ENCODE measurements at regions not wholly inside any gene's neighbourhood (a gene's known extent, or its start where the extent isn't known, plus 50 kb on each side); places are given as distances from the start of the nearest gene placed in this dataset.
A peak's percentile ranks its signal among the peaks of the same experiment; 100 is the strongest.
"Not testable (repeated sequence)": the region's sequence is repeated elsewhere in the genome, so short reads cannot be mapped to it uniquely, and the experiment has no call there.

GRCh38 chr4:188714907-188715306 is 575.7 kb downstream of the TRIML1 start:
- Mint-ChIP-seq H3K27me3 (no peaks in the 10 kb centered on the region), H3K4me1 (ENCODE audit: low read depth in 2 of 2) (no peaks in the 10 kb centered on the region), H3K9me3 (peaks cover 11% of the 10 kb centered on the region), H3K36me3 (no peaks in the 10 kb centered on the region), H3K27ac (no peak overlapping the region), H3K4me3 (no peak overlapping the region)
- no peak for DNase-seq (ENCODE audit: low spot score)
- no peak for ATAC-seq

- Mint-ChIP-seq H3K4me3 (no peak overlapping the region), H3K36me3 (no peaks in the 10 kb centered on the region), H3K9me3 (peaks cover 20% of the 10 kb centered on the region), H3K27me3 (no peaks in the 10 kb centered on the region), H3K27ac (no peak overlapping the region), H3K4me1 (ENCODE audit: low read depth in 2 of 2) (no peaks in the 10 kb centered on the region)
- no peak for DNase-seq (ENCODE audit: low spot score)
- ATAC-seq, result no peak
These were observed 578.4 kb downstream of the TRIML1 start for GRCh38 chr4:188717661-188718060.

GRCh38 chr4:188719794-188720193 is 580.6 kb downstream of the TRIML1 start:
- Mint-ChIP-seq H3K36me3 (no peaks in the 10 kb centered on the region), H3K4me1 (ENCODE audit: low read depth in 2 of 2) (no peaks in the 10 kb centered on the region), H3K27me3 (no peaks in the 10 kb centered on the region), H3K4me3 (no peak overlapping the region), H3K9me3 (peaks cover 18% of the 10 kb centered on the region), H3K27ac (no peak overlapping the region)
- no peak for DNase-seq (ENCODE audit: low spot score)
- no peak for ATAC-seq

- Mint-ChIP-seq H3K4me1 (ENCODE audit: low read depth in 2 of 2) (no peaks in the 10 kb centered on the region), H3K27ac (no peak overlapping the region), H3K9me3 (peaks cover 13% of the 10 kb centered on the region), H3K27me3 (no peaks in the 10 kb centered on the region), H3K36me3 (no peaks in the 10 kb centered on the region), H3K4me3 (no peak overlapping the region)
- DNase-seq (ENCODE audit: low spot score), result no peak
- ATAC-seq, result no peak
These were observed 583.7 kb downstream of the TRIML1 start for GRCh38 chr4:188722911-188723310.

GRCh38 chr4:188727746-188728145 is 588.5 kb downstream of the TRIML1 start:
- ATAC-seq (no peak), DNase-seq (ENCODE audit: low spot score) (no peak)
- H3K36me3 Mint-ChIP-seq, result peaks cover 9% of the 10 kb centered on the region
- H3K9me3 Mint-ChIP-seq, result peaks cover 21% of the 10 kb centered on the region
- H3K4me1 Mint-ChIP-seq (ENCODE audit: low read depth in 2 of 2), result no peaks in the 10 kb centered on the region
- H3K4me3 Mint-ChIP-seq, result no peak overlapping the region
- no peaks in the 10 kb centered on the region for H3K27me3 Mint-ChIP-seq
- no peak overlapping the region for H3K27ac Mint-ChIP-seq

- DNase-seq (ENCODE audit: low spot score) (no peak), ATAC-seq (no peak)
- peaks cover 25% of the 10 kb centered on the region for H3K9me3 Mint-ChIP-seq
- no peaks in the 10 kb centered on the region for H3K4me1 Mint-ChIP-seq (ENCODE audit: low read depth in 2 of 2)
- peaks cover 9% of the 10 kb centered on the region for H3K36me3 Mint-ChIP-seq
- H3K4me3 Mint-ChIP-seq, result no peak overlapping the region
- no peak overlapping the region for H3K27ac Mint-ChIP-seq
- no peaks in the 10 kb centered on the region for H3K27me3 Mint-ChIP-seq
These were observed 589.1 kb downstream of the TRIML1 start for GRCh38 chr4:188728359-188728758.

GRCh38 chr4:188732131-188732530 is 592.9 kb downstream of the TRIML1 start:
- DNase-seq (ENCODE audit: low spot score), result no peak
- no peaks in the 10 kb centered on the region for H3K4me1 Mint-ChIP-seq (ENCODE audit: low read depth in 2 of 2)
- no peaks in the 10 kb centered on the region for H3K27me3 Mint-ChIP-seq
- H3K4me3 Mint-ChIP-seq, result no peak overlapping the region
- peaks cover 30% of the 10 kb centered on the region for H3K9me3 Mint-ChIP-seq
- no peak overlapping the region for H3K27ac Mint-ChIP-seq
- peaks cover 9% of the 10 kb centered on the region for H3K36me3 Mint-ChIP-seq
- ATAC-seq, result no peak

- Mint-ChIP-seq H3K27ac (no peak overlapping the region), H3K4me3 (no peak overlapping the region), H3K9me3 (peaks cover 25% of the 10 kb centered on the region), H3K27me3 (no peaks in the 10 kb centered on the region), H3K4me1 (ENCODE audit: low read depth in 2 of 2) (no peaks in the 10 kb centered on the region), H3K36me3 (peaks cover 13% of the 10 kb centered on the region)
- ATAC-seq (no peak), DNase-seq (ENCODE audit: low spot score) (no peak)
These were observed 595.8 kb downstream of the TRIML1 start for GRCh38 chr4:188735082-188735481.

GRCh38 chr4:188737251-188738002 is 598.2 kb downstream of the TRIML1 start:
- Mint-ChIP-seq H3K9me3 (peaks cover 17% of the 10 kb centered on the region), H3K27ac (no peak overlapping the region), H3K4me3 (no peak overlapping the region), H3K4me1 (ENCODE audit: low read depth in 2 of 2) (no peaks in the 10 kb centered on the region), H3K27me3 (no peaks in the 10 kb centered on the region), H3K36me3 (peaks cover 4% of the 10 kb centered on the region)
- DNase-seq (ENCODE audit: low spot score), result no peak
- ATAC-seq, result no peak

- not testable (repeated sequence) for H3K4me3 Mint-ChIP-seq; H3K4me1 Mint-ChIP-seq (ENCODE audit: low read depth in 2 of 2); H3K36me3 Mint-ChIP-seq; H3K27ac Mint-ChIP-seq; DNase-seq (ENCODE audit: low spot score); H3K27me3 Mint-ChIP-seq
- H3K9me3 Mint-ChIP-seq, result peaks cover 14% of the 10 kb centered on the region
- peak; percentile 61 to 66 for ATAC-seq
These were observed 599.0 kb downstream of the TRIML1 start for GRCh38 chr4:188738290-188738689.

GRCh38 chr4:188740172-188740571 is 600.9 kb downstream of the TRIML1 start:
- not testable (repeated sequence) for H3K27ac Mint-ChIP-seq; H3K27me3 Mint-ChIP-seq; DNase-seq (ENCODE audit: low spot score); H3K36me3 Mint-ChIP-seq; H3K4me3 Mint-ChIP-seq; ATAC-seq; H3K4me1 Mint-ChIP-seq (ENCODE audit: low read depth in 2 of 2)
- H3K9me3 Mint-ChIP-seq, result peaks cover 11% of the 10 kb centered on the region

- peaks cover 10% of the 10 kb centered on the region for H3K9me3 Mint-ChIP-seq
- not testable (repeated sequence) for DNase-seq (ENCODE audit: low spot score); H3K27ac Mint-ChIP-seq; H3K27me3 Mint-ChIP-seq; H3K4me3 Mint-ChIP-seq; H3K36me3 Mint-ChIP-seq; H3K4me1 Mint-ChIP-seq (ENCODE audit: low read depth in 2 of 2)
- ATAC-seq, result peak in 1 of 2 donors; percentile 20
These were observed 601.5 kb downstream of the TRIML1 start for GRCh38 chr4:188740791-188741190.

- no peak overlapping the region for H3K4me3 Mint-ChIP-seq
- H3K27ac Mint-ChIP-seq, result no peak overlapping the region
- H3K9me3 Mint-ChIP-seq, result peaks cover 23% of the 10 kb centered on the region
- ATAC-seq (no peak), DNase-seq (ENCODE audit: low spot score) (no peak)
- H3K27me3 Mint-ChIP-seq, result no peaks in the 10 kb centered on the region
- peaks cover 15% of the 10 kb centered on the region for H3K36me3 Mint-ChIP-seq
- H3K4me1 Mint-ChIP-seq (ENCODE audit: low read depth in 2 of 2), result no peaks in the 10 kb centered on the region
These were observed 615.2 kb downstream of the TRIML1 start for GRCh38 chr4:188754372-188755002.

GRCh38 chr4:188767496-188767895 is 628.3 kb downstream of the TRIML1 start:
- H3K4me1 Mint-ChIP-seq (ENCODE audit: low read depth in 2 of 2), result no peaks in the 10 kb centered on the region
- H3K27ac Mint-ChIP-seq, result no peak overlapping the region
- no peak for DNase-seq (ENCODE audit: low spot score)
- peaks cover 5% of the 10 kb centered on the region for H3K36me3 Mint-ChIP-seq
- H3K4me3 Mint-ChIP-seq, result no peak overlapping the region
- peaks cover 29% of the 10 kb centered on the region for H3K9me3 Mint-ChIP-seq
- no peaks in the 10 kb centered on the region for H3K27me3 Mint-ChIP-seq
- ATAC-seq, result no peak

Data from natural killer cell treated with Interleukin-12 subunit alpha and Interleukin-12 subunit beta and Interleukin-15 and Interleukin-18, amount 100 ng/mL, for 72 hours (primary cell).